Testis (tissue), 2 donors: ENCODE measurements at regions not wholly inside any gene's neighbourhood (a gene's known extent, or its start where the extent isn't known, plus 50 kb on each side); places are given as distances from the start of the nearest gene placed in this dataset.

Experiments
- DNase-seq: peaks from one replicate; pipeline ENCODE4 v3.0.0-alpha.2; 2019
- H3K27ac ChIP-seq, 2 donors: fragments of 200-600 bp; sonication (generic); one replicate each; pipeline ENCODE4 v1.5.1; 2019
- H3K27me3 ChIP-seq: fragments of 200-600 bp; sonication (generic); one replicate; pipeline ENCODE4 v1.5.1; 2019
- H3K36me3 ChIP-seq: fragments of 200-600 bp; sonication (generic); one replicate; pipeline ENCODE4 v1.5.1; 2017; ENCODE audit warnings: low read depth; ENCODE audit errors: missing control alignments
- H3K4me1 ChIP-seq: fragments of 200-600 bp; sonication (generic); one replicate; pipeline ENCODE4 v1.5.1; 2019
- H3K4me3 ChIP-seq, 2 donors: fragments of 200-600 bp; sonication (generic); one replicate each; pipeline ENCODE4 v1.5.1; 2017 to 2019
- H3K9me3 ChIP-seq: fragments of 200-600 bp; sonication (generic); one replicate; pipeline ENCODE4 v1.5.1; 2017
- POLR2A ChIP-seq: fragments of 450-650 bp; IDR thresholded peaks from one replicate; pipeline ENCODE4 v1.6.1; 2017; ENCODE audit warnings: antibody characterized with exemption, mild to moderate bottlenecking, moderate library complexity
- WGBS, 2 donors: methylation state at CpG; one replicate each; pipeline ENCODE4 v1.1.5; 2018; 5-methylcytosine and 5-hydroxymethylcytosine counted together
- intact Hi-C: fragments of 100-400 bp; cut with DNase I; formaldehyde crosslinking; loops from one replicate; pipeline ENCODE4 v1.15.1; 2023; ENCODE audit warnings: low total_unique reads
- TF ChIP-seq, protein P1 (sequence below), 3 experiments: fragments of 450-650 bp in 2 of 3; fragments of 200-600 bp in 1 of 3; sonication (generic) in 1 of 3; IDR thresholded peaks; one replicate each; pipeline ENCODE4 v1.5.1; 2016 to 2019; ENCODE audit warnings: antibody characterized with exemption in 3 of 3, mild to moderate bottlenecking in 2 of 3, moderate library complexity in 1 of 3

DNA sequence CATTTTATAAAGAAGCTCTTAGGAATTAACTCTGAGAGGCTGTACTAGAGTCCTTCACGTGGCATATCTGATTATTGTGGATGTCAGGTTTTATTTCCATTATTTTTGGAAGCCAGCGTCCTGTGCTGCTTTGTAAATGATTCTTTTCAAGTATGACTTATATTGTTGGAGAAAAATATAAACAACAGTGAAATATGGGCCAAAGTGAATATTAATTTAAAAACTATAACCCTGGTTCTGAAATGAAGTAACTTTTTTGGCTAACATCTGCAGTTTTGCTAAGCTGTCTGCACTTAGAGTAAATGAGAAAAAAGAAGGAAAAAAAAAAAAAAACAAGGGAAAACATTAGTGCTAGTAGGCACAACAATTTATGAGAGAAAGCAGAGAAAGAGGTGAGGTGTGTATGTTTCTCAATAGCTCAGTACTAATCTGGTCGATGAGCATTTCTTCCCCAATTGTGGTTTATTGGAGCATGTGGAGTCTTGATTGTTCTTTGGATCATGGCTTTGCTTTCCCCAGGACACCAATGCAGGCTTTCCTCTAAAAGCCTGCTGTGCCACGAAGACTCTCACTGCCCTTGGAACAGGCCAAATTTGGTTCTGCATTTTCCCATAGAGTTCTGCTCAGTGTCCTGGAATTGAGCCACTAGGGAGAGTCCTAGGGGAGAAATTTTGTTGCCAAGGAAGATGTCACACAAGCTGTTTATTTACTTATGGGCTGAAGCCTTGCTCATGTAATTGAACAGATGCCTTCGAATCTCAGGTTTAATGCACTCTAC lies 273.3 kb downstream of the DKK2 start:
- Histone ChIP-seq H3K9me3 (no peaks in the 10 kb centered on the region), H3K4me1 (no peaks in the 10 kb centered on the region), H3K4me3 (no peak overlapping the region), H3K36me3 (no peaks in the 10 kb centered on the region), H3K27me3 (no peaks in the 10 kb centered on the region), H3K27ac (no peak overlapping the region)
- no peak for DNase-seq
- 46 to 48% methylated on average over 5 of the region's 5 CpGs for WGBS, 2 donors
- TF ChIP-seq, protein P1, sequence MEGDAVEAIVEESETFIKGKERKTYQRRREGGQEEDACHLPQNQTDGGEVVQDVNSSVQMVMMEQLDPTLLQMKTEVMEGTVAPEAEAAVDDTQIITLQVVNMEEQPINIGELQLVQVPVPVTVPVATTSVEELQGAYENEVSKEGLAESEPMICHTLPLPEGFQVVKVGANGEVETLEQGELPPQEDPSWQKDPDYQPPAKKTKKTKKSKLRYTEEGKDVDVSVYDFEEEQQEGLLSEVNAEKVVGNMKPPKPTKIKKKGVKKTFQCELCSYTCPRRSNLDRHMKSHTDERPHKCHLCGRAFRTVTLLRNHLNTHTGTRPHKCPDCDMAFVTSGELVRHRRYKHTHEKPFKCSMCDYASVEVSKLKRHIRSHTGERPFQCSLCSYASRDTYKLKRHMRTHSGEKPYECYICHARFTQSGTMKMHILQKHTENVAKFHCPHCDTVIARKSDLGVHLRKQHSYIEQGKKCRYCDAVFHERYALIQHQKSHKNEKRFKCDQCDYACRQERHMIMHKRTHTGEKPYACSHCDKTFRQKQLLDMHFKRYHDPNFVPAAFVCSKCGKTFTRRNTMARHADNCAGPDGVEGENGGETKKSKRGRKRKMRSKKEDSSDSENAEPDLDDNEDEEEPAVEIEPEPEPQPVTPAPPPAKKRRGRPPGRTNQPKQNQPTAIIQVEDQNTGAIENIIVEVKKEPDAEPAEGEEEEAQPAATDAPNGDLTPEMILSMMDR (IDR thresholded peaks at IDR 0.05): no peak
- TF ChIP-seq POLR2A: no peak
- intact Hi-C loops: no loop called here

DNA sequence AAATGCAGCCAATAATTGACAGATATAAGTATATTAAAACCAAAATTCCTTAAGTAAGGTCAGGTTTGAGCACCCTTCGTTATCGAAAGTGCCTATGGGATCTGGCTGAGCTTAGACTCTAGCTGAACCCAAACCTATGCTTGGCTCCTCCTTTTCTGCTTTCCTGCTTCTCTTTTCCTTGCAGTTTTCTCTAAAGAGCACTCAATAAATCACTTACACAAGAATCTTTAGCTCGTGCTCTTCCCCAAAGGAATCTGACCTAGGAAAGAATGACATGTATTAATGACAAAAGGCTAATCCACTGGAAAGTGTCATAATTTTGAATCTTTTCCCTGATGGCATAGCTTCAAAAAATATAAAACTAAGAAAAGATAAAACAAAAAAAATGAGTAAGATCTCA lies 282.7 kb downstream of the DKK2 start:
- intact Hi-C loops: no loop called here
- Histone ChIP-seq H3K4me3 (no peak overlapping the region), H3K9me3 (no peaks in the 10 kb centered on the region), H3K27me3 (no peaks in the 10 kb centered on the region), H3K4me1 (no peaks in the 10 kb centered on the region), H3K36me3 (no peaks in the 10 kb centered on the region), H3K27ac (no peak overlapping the region)
- no peak for DNase-seq
- TF ChIP-seq, protein P1 (IDR thresholded peaks at IDR 0.05): no peak
- TF ChIP-seq POLR2A: no peak
- 37 to 49% methylated on average over 3 of the region's 3 CpGs for WGBS, 2 donors

DNA sequence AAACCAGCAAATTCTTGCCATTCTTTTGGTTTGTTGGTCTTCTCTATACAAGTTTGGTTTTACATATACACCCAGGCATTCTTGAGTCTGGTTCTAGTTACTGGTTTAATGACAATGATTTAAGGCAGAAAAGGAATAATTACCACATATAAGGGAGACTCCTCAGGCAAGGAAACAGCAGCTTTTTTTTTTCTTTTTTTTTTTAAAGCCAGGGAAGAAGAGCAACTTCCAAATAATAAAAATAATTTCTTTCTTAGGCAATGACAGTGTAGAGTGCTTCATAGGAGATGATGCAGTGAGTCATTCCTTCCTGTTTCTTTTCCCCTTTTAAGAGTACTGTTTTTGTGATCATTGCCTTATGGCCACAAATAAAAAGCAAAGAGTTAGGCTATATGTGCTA lies 289.7 kb downstream of the DKK2 start:
- Histone ChIP-seq H3K27me3 (no peaks in the 10 kb centered on the region), H3K36me3 (no peaks in the 10 kb centered on the region), H3K9me3 (no peaks in the 10 kb centered on the region), H3K4me1 (no peaks in the 10 kb centered on the region), H3K27ac (no peak overlapping the region), H3K4me3 (no peak overlapping the region)
- TF ChIP-seq POLR2A: no peak
- TF ChIP-seq, protein P1 (IDR thresholded peaks at IDR 0.05): no peak
- intact Hi-C loops: no loop called here
- no peak for DNase-seq

DNA sequence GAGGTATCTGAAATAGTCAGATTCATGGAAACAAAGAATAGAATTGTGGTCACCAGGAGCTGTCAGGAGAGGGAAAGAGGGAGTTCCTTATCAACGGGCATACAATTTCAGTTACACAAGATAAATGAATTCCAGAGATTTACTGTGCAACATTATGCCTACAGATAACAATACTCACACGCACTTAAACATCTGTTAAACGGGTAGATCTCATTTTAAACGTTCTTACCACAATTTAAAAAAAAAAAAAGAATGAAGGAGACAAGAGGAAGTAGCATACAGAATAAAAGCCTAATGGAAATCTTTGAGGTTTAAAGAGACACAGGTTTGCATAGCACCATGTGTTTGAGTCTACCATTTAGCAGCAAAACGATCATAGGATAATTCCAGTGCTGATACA lies 298.0 kb downstream of the DKK2 start:
- Histone ChIP-seq H3K9me3 (no peaks in the 10 kb centered on the region), H3K27me3 (no peaks in the 10 kb centered on the region), H3K4me3 (no peak overlapping the region), H3K4me1 (no peaks in the 10 kb centered on the region), H3K36me3 (no peaks in the 10 kb centered on the region), H3K27ac (no peak overlapping the region)
- intact Hi-C loops: no loop called here
- TF ChIP-seq POLR2A: no peak
- TF ChIP-seq, protein P1 (IDR thresholded peaks at IDR 0.05): no peak
- DNase-seq: no peak
- 57 to 67% methylated on average over 5 of the region's 5 CpGs for WGBS, 2 donors

DNA sequence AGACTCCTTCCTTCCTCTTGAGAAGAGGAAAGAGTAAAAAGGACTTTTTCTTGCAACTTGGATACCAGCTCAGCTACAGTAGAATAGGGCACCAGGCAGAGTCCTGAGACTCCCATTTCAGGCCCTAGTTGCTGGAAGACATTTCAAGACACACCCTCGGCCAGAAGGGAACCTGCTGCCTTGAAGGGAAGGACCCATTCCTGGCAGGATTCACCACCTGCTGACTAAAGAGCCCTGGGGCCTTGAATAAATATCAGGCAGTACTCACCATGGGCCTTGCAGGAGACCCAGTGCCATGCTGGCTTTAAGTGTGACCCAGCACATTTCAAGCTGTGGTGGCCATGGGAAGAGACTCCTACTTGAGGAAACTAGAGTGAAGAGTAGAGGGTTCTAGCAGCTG lies 317.6 kb downstream of the DKK2 start:
- H3K27me3 ChIP-seq: no peaks in the 10 kb centered on the region
- DNase-seq: no peak
- TF ChIP-seq POLR2A: no peak
- TF ChIP-seq, protein P1 (IDR thresholded peaks at IDR 0.05): no peak
- WGBS, 2 donors: 80 to 90% methylated on average over 1 of the region's 1 CpG
- no peaks in the 10 kb centered on the region for H3K9me3 ChIP-seq
- no peak overlapping the region for H3K27ac ChIP-seq
- intact Hi-C loops: no loop called here
- H3K4me3 ChIP-seq: no peak overlapping the region
- H3K36me3 ChIP-seq: no peaks in the 10 kb centered on the region
- no peaks in the 10 kb centered on the region for H3K4me1 ChIP-seq
